ENCODE measurements at regions not wholly inside any gene's neighbourhood (a gene's known extent, or its start where the extent isn't known, plus 50 kb on each side); places are given as distances from the start of the nearest gene placed in this dataset.

DNA sequence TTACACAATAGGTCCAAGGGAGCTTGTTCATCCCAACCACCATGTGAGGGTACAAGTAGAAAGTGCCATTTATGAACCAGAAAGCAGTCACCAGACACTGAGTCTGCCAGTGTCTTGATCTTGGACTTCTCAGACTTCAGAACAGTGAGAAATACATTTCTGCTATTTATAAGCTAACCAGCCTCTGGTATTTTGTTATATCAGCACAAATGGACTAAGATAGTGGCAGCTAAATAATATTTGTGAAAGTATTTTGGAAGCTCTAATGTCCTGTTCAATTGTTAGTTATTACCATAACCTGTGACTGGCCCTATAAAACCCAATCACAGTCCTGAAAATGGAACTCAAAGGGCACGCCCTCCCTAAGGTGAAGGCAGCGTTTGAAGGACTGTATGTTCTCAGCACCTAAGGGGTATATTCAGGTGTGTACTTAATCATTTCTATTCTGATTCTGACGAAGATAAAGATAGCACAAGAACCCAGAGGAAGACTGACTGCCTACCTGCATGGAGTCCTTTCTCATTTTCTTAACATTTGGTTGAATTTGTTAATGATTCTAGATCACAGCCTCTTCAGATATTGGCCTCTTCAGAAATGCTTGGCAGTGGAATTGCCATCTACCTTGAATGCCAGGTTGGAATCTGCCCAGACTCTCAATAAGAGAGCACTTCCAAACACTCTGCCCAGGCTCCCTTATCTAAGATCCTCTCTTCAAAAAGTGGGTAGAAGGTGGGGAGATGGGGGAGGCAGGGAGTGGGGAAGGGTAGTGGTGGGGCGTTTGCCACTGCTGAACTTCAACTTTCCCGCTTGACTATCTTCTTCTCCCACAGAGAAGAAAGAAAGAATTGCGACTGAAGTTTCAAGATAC lies 104.0 kb upstream of the PPP2R5A start:
- TF ChIP-seq, protein P1, sequence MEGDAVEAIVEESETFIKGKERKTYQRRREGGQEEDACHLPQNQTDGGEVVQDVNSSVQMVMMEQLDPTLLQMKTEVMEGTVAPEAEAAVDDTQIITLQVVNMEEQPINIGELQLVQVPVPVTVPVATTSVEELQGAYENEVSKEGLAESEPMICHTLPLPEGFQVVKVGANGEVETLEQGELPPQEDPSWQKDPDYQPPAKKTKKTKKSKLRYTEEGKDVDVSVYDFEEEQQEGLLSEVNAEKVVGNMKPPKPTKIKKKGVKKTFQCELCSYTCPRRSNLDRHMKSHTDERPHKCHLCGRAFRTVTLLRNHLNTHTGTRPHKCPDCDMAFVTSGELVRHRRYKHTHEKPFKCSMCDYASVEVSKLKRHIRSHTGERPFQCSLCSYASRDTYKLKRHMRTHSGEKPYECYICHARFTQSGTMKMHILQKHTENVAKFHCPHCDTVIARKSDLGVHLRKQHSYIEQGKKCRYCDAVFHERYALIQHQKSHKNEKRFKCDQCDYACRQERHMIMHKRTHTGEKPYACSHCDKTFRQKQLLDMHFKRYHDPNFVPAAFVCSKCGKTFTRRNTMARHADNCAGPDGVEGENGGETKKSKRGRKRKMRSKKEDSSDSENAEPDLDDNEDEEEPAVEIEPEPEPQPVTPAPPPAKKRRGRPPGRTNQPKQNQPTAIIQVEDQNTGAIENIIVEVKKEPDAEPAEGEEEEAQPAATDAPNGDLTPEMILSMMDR (IDR thresholded peaks at IDR 0.05) = no peak
- TF ChIP-seq POLR2A (IDR thresholded peaks at IDR 0.05) (no peak), POLR2AphosphoS5 (IDR thresholded peaks at IDR 0.05) (no peak)

Measured in prostate gland (tissue), 2 donors.